Neural cell (in vitro differentiated cells): ENCODE measurements at regions not wholly inside any gene's neighbourhood (a gene's known extent, or its start where the extent isn't known, plus 50 kb on each side); places are given as distances from the start of the nearest gene placed in this dataset.

ENCODE experiments used
- H2AFZ ChIP-seq: fragments of 200-600, 300-800 bp; sonication (generic), shearing (Covaris generic); 2 replicates; pipeline ENCODE4 v1.6.0; 2014; ENCODE audit warnings: low read depth, mild to moderate bottlenecking, antibody characterized with exemption, low read length, moderate library complexity
- H3F3A ChIP-seq: fragments of 200-600 bp; shearing (Covaris generic); 2 replicates; pipeline ENCODE4 v1.6.1; 2016; ENCODE audit warnings: mild to moderate bottlenecking, moderate library complexity, mixed read lengths, antibody characterized with exemption, low read length; ENCODE audit not compliant: insufficient read depth, poor library complexity, severe bottlenecking
- H3K27ac ChIP-seq: fragments of 200-600, 300-800 bp; sonication (generic), shearing (Covaris generic); 2 replicates; pipeline ENCODE4 v1.5.1; 2014; ENCODE audit warnings: mild to moderate bottlenecking, low read length, moderate library complexity
- H3K27me3 ChIP-seq: fragments of 300-800, 200-600 bp; sonication (generic), shearing (Covaris generic); 2 replicates; pipeline ENCODE4 v1.6.0; 2014; ENCODE audit warnings: mild to moderate bottlenecking, low read depth, low read length, moderate library complexity; ENCODE audit not compliant: insufficient read depth
- H3K36me3 ChIP-seq: fragments of 300-800, 200-600 bp; sonication (generic), shearing (Covaris generic); 2 replicates; pipeline ENCODE4 v1.5.1; 2014; ENCODE audit warnings: mild to moderate bottlenecking, antibody characterized with exemption, low read length, moderate library complexity; ENCODE audit not compliant: insufficient read depth
- H3K4me2 ChIP-seq: fragments of 300-800, 200-600 bp; sonication (generic), shearing (Covaris generic); 2 replicates; pipeline ENCODE4 v1.6.0; 2014; ENCODE audit warnings: mild to moderate bottlenecking, low read length
- H3K4me3 ChIP-seq: fragments of 300-800, 200-600 bp; sonication (generic), shearing (Covaris generic); 2 replicates; pipeline ENCODE4 v1.5.1; 2014; ENCODE audit warnings: mild to moderate bottlenecking, low read length, moderate library complexity
- H3K79me2 ChIP-seq: fragments of 200-600 bp; shearing (Covaris generic); replicated peaks from 2 replicates; pipeline ENCODE4 v1.6.0; 2014; ENCODE audit warnings: mild to moderate bottlenecking, low read length, moderate library complexity; ENCODE audit not compliant: insufficient read depth
- H3K9ac ChIP-seq: fragments of 300-800, 200-600 bp; sonication (generic), shearing (Covaris generic); 2 replicates; pipeline ENCODE4 v1.6.1; 2016; ENCODE audit warnings: mild to moderate bottlenecking, low read length, mixed read lengths
- H3K9me2 ChIP-seq: fragments of 200-600 bp; shearing (Covaris generic); 2 replicates; pipeline ENCODE4 v1.6.1; 2016; ENCODE audit warnings: mild to moderate bottlenecking, low read length, mixed read lengths; ENCODE audit not compliant: insufficient read depth
- H3K9me3 ChIP-seq: fragments of 200-600, 300-800 bp; sonication (generic), shearing (Covaris generic); 2 replicates; pipeline ENCODE4 v1.6.1; 2016; ENCODE audit warnings: mild to moderate bottlenecking, mixed run types, low read length, moderate library complexity, mixed read lengths
- H4K20me1 ChIP-seq: fragments of 200-600 bp; shearing (Covaris generic); 2 replicates; pipeline ENCODE4 v1.6.1; 2016; ENCODE audit warnings: mild to moderate bottlenecking, mixed run types; ENCODE audit not compliant: insufficient read depth
- CTCF ChIP-seq: fragments of 450-650 bp; IDR thresholded peaks from 2 replicates; pipeline ENCODE4 v1.5.1; 2014; ENCODE audit warnings: antibody characterized with exemption, mild to moderate bottlenecking, moderate library complexity; ENCODE audit not compliant: poor library complexity, severe bottlenecking
- EP300 ChIP-seq: fragments of 450-650 bp; conservative IDR thresholded peaks from 2 replicates; pipeline ENCODE4 v1.6.1; 2014; ENCODE audit warnings: antibody characterized with exemption, mild to moderate bottlenecking, moderate library complexity; ENCODE audit not compliant: poor library complexity, severe bottlenecking
- EZH2 ChIP-seq: fragments of 200-600, 300-800 bp; shearing (Covaris generic), sonication (generic); IDR thresholded peaks from 2 replicates; pipeline ENCODE4 v1.6.1; 2014; ENCODE audit warnings: antibody characterized with exemption, low read length, borderline replicate concordance, mild to moderate bottlenecking; ENCODE audit not compliant: insufficient read depth, poor library complexity, severe bottlenecking
- MXI1 ChIP-seq: fragments of 450-650 bp; conservative IDR thresholded peaks from 2 replicates; pipeline ENCODE4 v1.6.1; 2014; ENCODE audit warnings: antibody characterized with exemption, mild to moderate bottlenecking; ENCODE audit not compliant: poor library complexity, severe bottlenecking
- RAD21 ChIP-seq: fragments of 450-650 bp; conservative IDR thresholded peaks from 2 replicates; pipeline ENCODE4 v1.6.1; 2014; ENCODE audit warnings: antibody characterized with exemption, mild to moderate bottlenecking, moderate library complexity
- SMC3 ChIP-seq: fragments of 450-650 bp; conservative IDR thresholded peaks from 2 replicates; pipeline ENCODE4 v1.6.1; 2014; ENCODE audit warnings: antibody characterized with exemption, mild to moderate bottlenecking, moderate library complexity; ENCODE audit not compliant: poor library complexity
- TAF1 ChIP-seq: IDR thresholded peaks from 2 replicates; pipeline ENCODE4 v1.6.1; 2012; ENCODE audit warnings: low read depth

- no peak overlapping the region for H3K27ac ChIP-seq
- H3K27me3 ChIP-seq, result no peaks in the 10 kb centered on the region
- no peaks in the 10 kb centered on the region for H3K79me2 ChIP-seq
- H3K36me3 ChIP-seq, result no peaks in the 10 kb centered on the region
- no peaks in the 10 kb centered on the region for H3K9me2 ChIP-seq
- H2AFZ ChIP-seq, result no peak overlapping the region
- H3K4me2 ChIP-seq, result no peak overlapping the region
- H3K9ac ChIP-seq, result no peak overlapping the region
- no peaks in the 10 kb centered on the region for H3F3A ChIP-seq
- TF ChIP-seq RAD21 (peak; percentile 71), EZH2 (no peak), SMC3 (peak; percentile 75), CTCF (peak; percentile 66)
- no peaks in the 10 kb centered on the region for H4K20me1 ChIP-seq
- H3K4me3 ChIP-seq, result no peak overlapping the region
- H3K9me3 ChIP-seq, result no peaks in the 10 kb centered on the region
These were observed 238.4 kb downstream of the SNCA start for GRCh38 chr4:89598602-89599001.

GRCh38 chr4:89595125-89595789 lies 241.7 kb downstream of the SNCA start:
- Histone ChIP-seq H3K27me3 (no peaks in the 10 kb centered on the region), H3K9me3 (no peaks in the 10 kb centered on the region), H4K20me1 (no peaks in the 10 kb centered on the region), H3K4me3 (no peak overlapping the region), H3K79me2 (no peaks in the 10 kb centered on the region), H3K9me2 (no peaks in the 10 kb centered on the region), H3K36me3 (no peaks in the 10 kb centered on the region), H3K4me2 (no peak overlapping the region), H3K9ac (no peak overlapping the region), H3K27ac (no peak overlapping the region), H3F3A (no peaks in the 10 kb centered on the region), H2AFZ (no peak overlapping the region)
- TF ChIP-seq MXI1 (no peak), RAD21 (no peak), TAF1 (no peak), EZH2 (no peak), CTCF (no peak)

GRCh38 chr4:89590128-89590527 lies 246.8 kb downstream of the SNCA start:
- Histone ChIP-seq H3F3A (no peaks in the 10 kb centered on the region), H3K9me3 (no peaks in the 10 kb centered on the region), H3K4me3 (no peak overlapping the region), H3K27me3 (no peaks in the 10 kb centered on the region), H3K79me2 (no peaks in the 10 kb centered on the region), H2AFZ (no peak overlapping the region), H3K36me3 (no peaks in the 10 kb centered on the region), H4K20me1 (no peaks in the 10 kb centered on the region), H3K4me2 (no peak overlapping the region), H3K27ac (no peak overlapping the region), H3K9me2 (no peaks in the 10 kb centered on the region), H3K9ac (no peak overlapping the region)
- TF ChIP-seq SMC3 (no peak), EP300 (no peak), EZH2 (no peak)
